ENCODE measurements at regions not wholly inside any gene's neighbourhood (a gene's known extent, or its start where the extent isn't known, plus 50 kb on each side); places are given as distances from the start of the nearest gene placed in this dataset.

DNA sequence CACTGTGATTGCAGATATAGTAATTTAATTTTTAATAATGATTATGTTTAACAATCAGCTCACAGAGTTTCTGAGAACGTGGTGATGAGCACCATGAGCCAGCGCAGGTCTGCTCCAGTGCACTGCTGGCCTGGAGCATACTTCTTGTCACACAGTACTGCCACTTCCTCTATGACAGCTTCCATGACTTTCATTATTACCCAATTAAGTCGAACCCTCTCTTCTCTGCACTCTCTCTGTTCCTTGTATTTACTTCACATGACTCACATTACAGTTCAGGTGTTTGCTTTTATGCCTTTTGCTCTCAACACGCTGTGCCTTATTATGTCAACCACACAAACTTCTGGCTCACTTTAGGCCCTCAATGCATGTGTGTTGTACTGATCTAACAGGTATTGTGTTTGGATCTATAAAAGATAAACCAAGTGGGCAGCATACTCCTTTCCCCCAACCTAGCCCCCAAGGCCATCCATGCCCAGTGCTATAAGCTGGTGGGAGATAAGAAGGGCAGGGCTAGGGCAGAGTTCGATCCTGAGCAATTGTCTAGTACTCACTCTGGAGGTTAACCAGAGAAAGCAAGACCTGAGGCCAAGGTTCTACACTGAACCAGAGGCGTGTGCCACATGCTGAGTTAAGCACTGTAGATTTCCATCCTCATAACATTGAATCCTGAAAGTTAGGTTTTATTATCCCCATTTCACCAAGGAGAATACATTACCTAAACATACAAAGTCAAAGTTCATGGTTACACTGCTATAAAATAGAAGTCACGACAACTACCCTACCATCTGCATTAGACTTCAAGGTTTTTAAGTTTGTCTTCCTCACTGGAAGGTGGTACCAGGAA, 356.5 kb downstream of the INSC start:
- no peaks in the 10 kb centered on the region for H3K27me3 ChIP-seq
- H3K27ac ChIP-seq: no peak overlapping the region
- intact Hi-C loops (cut with DNase I): no loop called here
- H3K4me1 ChIP-seq (replicated peaks in 1 of 2): no peaks in the 10 kb centered on the region
- no peak overlapping the region for H3K4me3 ChIP-seq
- no peak for TF ChIP-seq POLR2A (IDR thresholded peaks at IDR 0.05)
- TF ChIP-seq, protein P1, sequence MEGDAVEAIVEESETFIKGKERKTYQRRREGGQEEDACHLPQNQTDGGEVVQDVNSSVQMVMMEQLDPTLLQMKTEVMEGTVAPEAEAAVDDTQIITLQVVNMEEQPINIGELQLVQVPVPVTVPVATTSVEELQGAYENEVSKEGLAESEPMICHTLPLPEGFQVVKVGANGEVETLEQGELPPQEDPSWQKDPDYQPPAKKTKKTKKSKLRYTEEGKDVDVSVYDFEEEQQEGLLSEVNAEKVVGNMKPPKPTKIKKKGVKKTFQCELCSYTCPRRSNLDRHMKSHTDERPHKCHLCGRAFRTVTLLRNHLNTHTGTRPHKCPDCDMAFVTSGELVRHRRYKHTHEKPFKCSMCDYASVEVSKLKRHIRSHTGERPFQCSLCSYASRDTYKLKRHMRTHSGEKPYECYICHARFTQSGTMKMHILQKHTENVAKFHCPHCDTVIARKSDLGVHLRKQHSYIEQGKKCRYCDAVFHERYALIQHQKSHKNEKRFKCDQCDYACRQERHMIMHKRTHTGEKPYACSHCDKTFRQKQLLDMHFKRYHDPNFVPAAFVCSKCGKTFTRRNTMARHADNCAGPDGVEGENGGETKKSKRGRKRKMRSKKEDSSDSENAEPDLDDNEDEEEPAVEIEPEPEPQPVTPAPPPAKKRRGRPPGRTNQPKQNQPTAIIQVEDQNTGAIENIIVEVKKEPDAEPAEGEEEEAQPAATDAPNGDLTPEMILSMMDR (IDR thresholded peaks at IDR 0.05): no peak
- no peaks in the 10 kb centered on the region for H3K9me3 ChIP-seq (replicated peaks in 1 of 3)
- no peak for DNase-seq
- WGBS, 4 donors: 67 to 75% (median 73%) methylated on average over 6 to 7 of the region's 7 CpGs
- H3K36me3 ChIP-seq (replicated peaks in 1 of 2): no peaks in the 10 kb centered on the region

- 19 to 35% (median 32%) methylated on average over 9 of the region's 9 CpGs for WGBS, 4 donors
Observed at GRCh38 chr11:15471895-15472799, 357.4 kb downstream of the INSC start.

GRCh38 chr11:15473954-15474837, 359.5 kb downstream of the INSC start:
- intact Hi-C loops (cut with DNase I): no loop called here
- Histone ChIP-seq H3K9me3 (replicated peaks in 1 of 3) (no peaks in the 10 kb centered on the region), H3K27ac (no peak overlapping the region), H3K4me3 (no peak overlapping the region), H3K27me3 (no peaks in the 10 kb centered on the region), H3K36me3 (replicated peaks in 1 of 2) (no peaks in the 10 kb centered on the region), H3K4me1 (replicated peaks in 1 of 2) (no peaks in the 10 kb centered on the region)
- TF ChIP-seq, protein P1 (IDR thresholded peaks at IDR 0.05): no peak
- no peak for TF ChIP-seq POLR2A (IDR thresholded peaks at IDR 0.05)
- DNase-seq: no peak
- 76 to 84% (median 81%) methylated on average over 8 of the region's 8 CpGs for WGBS, 4 donors

More at GRCh38 chr11:15471895-15472799, 357.4 kb downstream of the INSC start:
- no peak for TF ChIP-seq POLR2A (IDR thresholded peaks at IDR 0.05)
- TF ChIP-seq, protein P1 (IDR thresholded peaks at IDR 0.05): no peak
- H3K4me3 ChIP-seq: no peak overlapping the region
- no peaks in the 10 kb centered on the region for H3K36me3 ChIP-seq (replicated peaks in 1 of 2)
- no peaks in the 10 kb centered on the region for H3K4me1 ChIP-seq (replicated peaks in 1 of 2)
- DNase-seq: no peak
- no peaks in the 10 kb centered on the region for H3K9me3 ChIP-seq (replicated peaks in 1 of 3)
- no peaks in the 10 kb centered on the region for H3K27me3 ChIP-seq
- intact Hi-C loops (cut with DNase I): no loop called here
- no peak overlapping the region for H3K27ac ChIP-seq
